ENCODE measurements at regions not wholly inside any gene's neighbourhood (a gene's known extent, or its start where the extent isn't known, plus 50 kb on each side); places are given as distances from the start of the nearest gene placed in this dataset.

GRCh38 chr1:235045034-235045690, 83.5 kb downstream of the TOMM20 start (continued):
- TF ChIP-seq CLOCK (CRISPR knock-in tag; IDR thresholded peaks at IDR 0.05; ENCODE audit: borderline replicate concordance) (no peak), SP1 (CRISPR knock-in tag; IDR thresholded peaks at IDR 0.05) (no peak), RREB1 (CRISPR knock-in tag; IDR thresholded peaks at IDR 0.05) (0 out of 2 replicates have a peak, but pooled peaks have one; percentile 40), TFE3 (CRISPR knock-in tag; IDR thresholded peaks at IDR 0.05) (no peak), ZNF589 (CRISPR knock-in tag; IDR thresholded peaks at IDR 0.05; ENCODE audit: low read depth) (no peak), STAT6 (CRISPR knock-in tag; IDR thresholded peaks at IDR 0.05) (no peak), FOXJ2 (tag; IDR thresholded peaks at IDR 0.05) (no peak), SOX6 (IDR thresholded peaks at IDR 0.05) (peak; percentile 72), DACH1 (IDR thresholded peaks at IDR 0.05; ENCODE audit: partially characterized antibody) (no peak), NFYB (IDR thresholded peaks at IDR 0.05; ENCODE audit: extremely low read depth, insufficient read length) (no peak), ARID3A (IDR thresholded peaks at IDR 0.05; ENCODE audit: borderline replicate concordance, low read depth, low read length) (no peak), LEF1 (IDR thresholded peaks at IDR 0.05) (no peak), ESRRB (CRISPR knock-in tag; IDR thresholded peaks at IDR 0.05; ENCODE audit: borderline replicate concordance) (no peak)

Data from K562 (cell line).